ENCODE measurements at regions not wholly inside any gene's neighbourhood (a gene's known extent, or its start where the extent isn't known, plus 50 kb on each side); places are given as distances from the start of the nearest gene placed in this dataset.

- DNase-seq, result no peak
- no CpG with 5 or more reads among the region's 5 CpGs for WGBS (ENCODE audit: extremely low coverage, insufficient coverage, low lambda C conversion rate)
- no peak overlapping the region for H3K4me3 ChIP-seq (ENCODE audit: low read length)
These were observed 83.6 kb upstream of the NPAS2 start for GRCh38 chr2:100736121-100736915.

DNA sequence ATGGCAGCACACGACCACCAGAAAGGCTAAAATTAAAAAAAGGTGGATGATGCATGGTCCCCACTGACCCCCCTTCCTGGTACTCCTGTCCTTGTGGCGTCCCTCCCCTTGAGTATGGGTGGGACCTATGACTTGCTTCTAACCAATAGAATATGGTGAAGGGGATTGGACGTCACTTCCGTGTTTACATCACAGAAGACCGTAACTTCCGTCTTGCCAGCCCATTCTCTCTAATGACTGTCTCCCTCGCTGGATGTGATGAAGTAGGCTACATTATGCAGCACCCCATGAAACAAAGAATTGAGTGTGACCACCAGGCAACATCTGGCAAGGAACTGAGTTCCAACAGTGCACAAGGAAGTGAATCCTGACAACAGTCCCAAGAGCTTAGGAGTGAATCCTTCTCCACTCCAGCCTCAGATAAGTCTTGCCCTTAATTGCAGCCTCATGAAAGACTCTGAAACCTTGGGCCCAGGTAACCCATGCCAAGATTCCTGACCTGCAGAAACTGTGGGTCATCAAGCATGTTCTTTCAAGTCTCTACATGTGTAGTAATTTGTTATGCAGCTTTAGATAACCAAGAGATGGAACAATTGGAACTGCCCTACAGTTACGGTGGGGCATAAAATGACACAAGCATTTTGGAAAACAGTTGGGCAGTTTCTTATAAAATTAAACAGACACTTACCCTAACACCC, 80.1 kb upstream of the NPAS2 start:
- Histone ChIP-seq H3K18ac (ENCODE audit: low read length) (no peak overlapping the region), H3K79me1 (ENCODE audit: low read length) (no peaks in the 10 kb centered on the region), H2BK5ac (ENCODE audit: low read length) (no peak overlapping the region), H3K27me3 (ENCODE audit: insufficient read depth, low read length, poor library complexity) (no peaks in the 10 kb centered on the region), H2BK120ac (ENCODE audit: low read depth, low read length) (no peak overlapping the region), H3K79me2 (ENCODE audit: control insufficient read depth, insufficient read depth, low read length) (no peaks in the 10 kb centered on the region), H3K4me3 (ENCODE audit: low read length) (no peak overlapping the region), H2AK5ac (ENCODE audit: low read length) (no peak overlapping the region), H3K36me3 (ENCODE audit: control insufficient read depth, insufficient read depth, low read length) (no peaks in the 10 kb centered on the region), H3K4ac (ENCODE audit: low read depth, low read length) (no peak overlapping the region), H2BK15ac (replicated peaks; ENCODE audit: low read depth) (no peak overlapping the region), H3K4me2 (ENCODE audit: low read length) (no peak overlapping the region), H3K23ac (ENCODE audit: low read length) (no peak overlapping the region), H3K9ac (ENCODE audit: low read length) (no peak overlapping the region), H3K4me1 (ENCODE audit: control insufficient read depth, low read depth, low read length) (no peaks in the 10 kb centered on the region), H3K56ac (ENCODE audit: low read length) (no peak overlapping the region), H4K5ac (ENCODE audit: low read length) (no peak overlapping the region), H3K27ac (ENCODE audit: low read depth, low read length) (no peak overlapping the region), H4K8ac (ENCODE audit: low read depth, low read length) (no peak overlapping the region)
- DNase-seq, result no peak
- no CpG with 5 or more reads among the region's 8 CpGs for WGBS (ENCODE audit: extremely low coverage, insufficient coverage, low lambda C conversion rate)

More at GRCh38 chr2:100736121-100736915, 83.6 kb upstream of the NPAS2 start:
- Histone ChIP-seq H2BK5ac (ENCODE audit: low read length) (no peak overlapping the region), H3K18ac (ENCODE audit: low read length) (no peak overlapping the region), H3K79me1 (ENCODE audit: low read length) (no peaks in the 10 kb centered on the region), H3K79me2 (ENCODE audit: control insufficient read depth, insufficient read depth, low read length) (no peaks in the 10 kb centered on the region), H3K36me3 (ENCODE audit: control insufficient read depth, insufficient read depth, low read length) (no peaks in the 10 kb centered on the region), H3K4me2 (ENCODE audit: low read length) (no peak overlapping the region), H3K4me1 (ENCODE audit: control insufficient read depth, low read depth, low read length) (no peaks in the 10 kb centered on the region), H2BK120ac (ENCODE audit: low read depth, low read length) (no peak overlapping the region), H2AK5ac (ENCODE audit: low read length) (no peak overlapping the region), H3K4ac (ENCODE audit: low read depth, low read length) (no peak overlapping the region), H3K27ac (ENCODE audit: low read depth, low read length) (no peak overlapping the region), H3K9ac (ENCODE audit: low read length) (no peak overlapping the region), H2BK15ac (replicated peaks; ENCODE audit: low read depth) (no peak overlapping the region), H4K8ac (ENCODE audit: low read depth, low read length) (no peak overlapping the region), H4K5ac (ENCODE audit: low read length) (no peak overlapping the region), H3K23ac (ENCODE audit: low read length) (no peak overlapping the region), H3K56ac (ENCODE audit: low read length) (no peak overlapping the region), H3K27me3 (ENCODE audit: insufficient read depth, low read length, poor library complexity) (no peaks in the 10 kb centered on the region)

- Histone ChIP-seq H2BK120ac (ENCODE audit: low read depth, low read length) (no peak overlapping the region), H3K18ac (ENCODE audit: low read length) (no peak overlapping the region), H3K27ac (ENCODE audit: low read depth, low read length) (no peak overlapping the region), H3K4me1 (ENCODE audit: control insufficient read depth, low read depth, low read length) (no peaks in the 10 kb centered on the region), H4K5ac (ENCODE audit: low read length) (no peak overlapping the region), H2BK5ac (ENCODE audit: low read length) (no peak overlapping the region), H3K4me3 (ENCODE audit: low read length) (no peak overlapping the region), H3K79me2 (ENCODE audit: control insufficient read depth, insufficient read depth, low read length) (no peaks in the 10 kb centered on the region), H3K27me3 (ENCODE audit: insufficient read depth, low read length, poor library complexity) (no peaks in the 10 kb centered on the region), H3K36me3 (ENCODE audit: control insufficient read depth, insufficient read depth, low read length) (no peaks in the 10 kb centered on the region), H3K4me2 (ENCODE audit: low read length) (no peak overlapping the region), H3K4ac (ENCODE audit: low read depth, low read length) (no peak overlapping the region), H3K56ac (ENCODE audit: low read length) (no peak overlapping the region), H3K9ac (ENCODE audit: low read length) (no peak overlapping the region), H4K8ac (ENCODE audit: low read depth, low read length) (no peak overlapping the region), H3K79me1 (ENCODE audit: low read length) (no peaks in the 10 kb centered on the region), H2BK15ac (replicated peaks; ENCODE audit: low read depth) (no peak overlapping the region), H3K23ac (ENCODE audit: low read length) (no peak overlapping the region), H2AK5ac (ENCODE audit: low read length) (no peak overlapping the region)
- no peak for DNase-seq
- WGBS (ENCODE audit: extremely low coverage, insufficient coverage, low lambda C conversion rate), result no CpG with 5 or more reads among the region's 1 CpG
These were observed 78.1 kb upstream of the NPAS2 start for GRCh38 chr2:100741880-100742276.

GRCh38 chr2:100742277-100743254, 77.4 kb upstream of the NPAS2 start:
- no peak overlapping the region for H3K4ac ChIP-seq (ENCODE audit: low read depth, low read length)
- no peak overlapping the region for H2BK120ac ChIP-seq (ENCODE audit: low read depth, low read length)
- no peaks in the 10 kb centered on the region for H3K36me3 ChIP-seq (ENCODE audit: control insufficient read depth, insufficient read depth, low read length)
- H3K56ac ChIP-seq (ENCODE audit: low read length), result no peak overlapping the region
- no peak overlapping the region for H2BK5ac ChIP-seq (ENCODE audit: low read length)
- no peak overlapping the region for H3K18ac ChIP-seq (ENCODE audit: low read length)
- no peak overlapping the region for H3K27ac ChIP-seq (ENCODE audit: low read depth, low read length)
- no peaks in the 10 kb centered on the region for H3K79me1 ChIP-seq (ENCODE audit: low read length)
- DNase-seq, result no peak
- H2BK15ac ChIP-seq (replicated peaks; ENCODE audit: low read depth), result no peak overlapping the region
- H3K4me3 ChIP-seq (ENCODE audit: low read length), result no peak overlapping the region
- no peak overlapping the region for H3K9ac ChIP-seq (ENCODE audit: low read length)
- no peaks in the 10 kb centered on the region for H3K79me2 ChIP-seq (ENCODE audit: control insufficient read depth, insufficient read depth, low read length)
- H3K23ac ChIP-seq (ENCODE audit: low read length), result no peak overlapping the region
- no peaks in the 10 kb centered on the region for H3K27me3 ChIP-seq (ENCODE audit: insufficient read depth, low read length, poor library complexity)
- no peak overlapping the region for H2AK5ac ChIP-seq (ENCODE audit: low read length)
- H3K4me1 ChIP-seq (ENCODE audit: control insufficient read depth, low read depth, low read length), result no peaks in the 10 kb centered on the region
- WGBS (ENCODE audit: extremely low coverage, insufficient coverage, low lambda C conversion rate), result no CpG with 5 or more reads among the region's 12 CpGs
- no peak overlapping the region for H4K5ac ChIP-seq (ENCODE audit: low read length)
- H4K8ac ChIP-seq (ENCODE audit: low read depth, low read length), result no peak overlapping the region
- H3K4me2 ChIP-seq (ENCODE audit: low read length), result no peak overlapping the region

DNA sequence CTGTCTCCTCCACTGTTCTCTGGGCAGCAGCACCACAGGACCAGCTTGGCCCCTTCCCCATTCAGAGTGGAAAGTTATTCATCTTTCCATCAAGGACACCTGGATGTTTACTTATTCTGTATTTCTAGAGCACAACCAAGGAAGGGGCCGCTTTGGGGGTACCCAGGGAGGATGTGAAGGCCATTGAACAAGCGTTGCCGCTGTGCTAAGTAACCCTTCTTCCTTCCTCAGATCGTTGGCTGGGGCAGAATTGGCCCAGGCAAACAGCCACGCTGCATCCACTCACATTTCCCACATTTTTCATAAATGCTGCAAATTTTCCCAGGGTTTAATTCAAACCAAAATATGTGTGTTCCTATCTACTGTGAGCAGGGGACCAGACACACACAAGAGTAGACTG, 76.2 kb upstream of the NPAS2 start:
- H2BK15ac ChIP-seq (replicated peaks; ENCODE audit: low read depth), result no peak overlapping the region
- no peak overlapping the region for H3K23ac ChIP-seq (ENCODE audit: low read length)
- no peak overlapping the region for H3K27ac ChIP-seq (ENCODE audit: low read depth, low read length)
- no peak overlapping the region for H3K56ac ChIP-seq (ENCODE audit: low read length)
- no peak overlapping the region for H2BK5ac ChIP-seq (ENCODE audit: low read length)
- no CpG with 5 or more reads among the region's 5 CpGs for WGBS (ENCODE audit: extremely low coverage, insufficient coverage, low lambda C conversion rate)
- no peak overlapping the region for H3K9ac ChIP-seq (ENCODE audit: low read length)
- H3K79me1 ChIP-seq (ENCODE audit: low read length), result no peaks in the 10 kb centered on the region
- H3K4ac ChIP-seq (ENCODE audit: low read depth, low read length), result no peak overlapping the region
- DNase-seq, result no peak
- no peak overlapping the region for H2AK5ac ChIP-seq (ENCODE audit: low read length)
- no peak overlapping the region for H4K5ac ChIP-seq (ENCODE audit: low read length)
- H4K8ac ChIP-seq (ENCODE audit: low read depth, low read length), result no peak overlapping the region
- H3K79me2 ChIP-seq (ENCODE audit: control insufficient read depth, insufficient read depth, low read length), result no peaks in the 10 kb centered on the region
- H3K27me3 ChIP-seq (ENCODE audit: insufficient read depth, low read length, poor library complexity), result no peaks in the 10 kb centered on the region
- no peak overlapping the region for H3K4me2 ChIP-seq (ENCODE audit: low read length)
- H3K4me1 ChIP-seq (ENCODE audit: control insufficient read depth, low read depth, low read length), result no peaks in the 10 kb centered on the region
- H3K36me3 ChIP-seq (ENCODE audit: control insufficient read depth, insufficient read depth, low read length), result no peaks in the 10 kb centered on the region
- no peak overlapping the region for H3K18ac ChIP-seq (ENCODE audit: low read length)
- H2BK120ac ChIP-seq (ENCODE audit: low read depth, low read length), result no peak overlapping the region
- H3K4me3 ChIP-seq (ENCODE audit: low read length), result no peak overlapping the region

Data from mesendoderm (in vitro differentiated cells).